Sciatic nerve (tissue), 2 donors: ENCODE measurements at regions not wholly inside any gene's neighbourhood (a gene's known extent, or its start where the extent isn't known, plus 50 kb on each side); places are given as distances from the start of the nearest gene placed in this dataset.
A peak's percentile ranks its signal among the peaks of the same experiment; 100 is the strongest.
"Not testable (repeated sequence)": the region's sequence is repeated elsewhere in the genome, so short reads cannot be mapped to it uniquely, and the experiment has no call there.

Experiments used
- ATAC-seq: fragments of 200-7000 bp; cut with Tn5 transposase; one replicate; pipeline ENCODE4 v1.9.1; 2020; ENCODE audit warnings: mild to moderate bottlenecking, moderate library complexity
- DNase-seq: peaks from one replicate; pipeline ENCODE4 v3.0.0-alpha.2; 2020; ENCODE audit warnings: low spot score
- intact Hi-C: fragments of 100-400 bp; cut with DNase I; formaldehyde crosslinking; loops from one replicate; pipeline ENCODE4 v1.14.2; 2022
- donor health status: DM: no; HTN: no; CAD: no.
- donor health status: DM: no; HTN: no; CAD: no.

DNA sequence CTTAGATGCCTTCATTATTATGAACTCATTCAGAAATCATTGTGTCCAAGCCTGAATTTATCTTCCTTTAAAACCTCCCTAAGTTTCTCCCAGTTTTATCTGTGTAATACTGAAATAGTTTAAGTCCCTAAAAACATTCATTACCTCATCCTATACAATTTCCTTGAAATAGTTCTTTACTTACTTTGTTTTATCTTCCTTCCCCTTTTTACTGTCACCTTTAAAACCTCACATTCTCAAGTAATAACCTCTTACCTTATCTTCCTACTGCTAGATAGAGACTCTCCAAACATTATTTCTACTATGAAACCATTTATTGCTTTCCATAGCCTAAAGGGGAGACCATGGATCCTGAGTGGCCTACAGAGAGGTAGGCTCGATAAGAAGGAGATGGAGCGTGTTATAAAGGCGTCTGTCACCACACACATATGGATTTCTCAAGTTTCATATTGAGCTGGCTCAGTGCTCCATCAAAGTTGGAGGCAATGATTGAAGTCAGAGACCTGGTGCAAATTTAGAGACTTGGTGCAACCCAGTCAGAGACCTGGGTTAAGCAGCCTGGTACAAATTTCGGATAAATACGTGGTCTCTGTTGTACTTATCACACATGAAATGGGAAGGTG, 140.4 kb downstream of the NFKBIZ start:
- DNase-seq (no peak), ATAC-seq (no peak)
- intact Hi-C loops: no loop called here

DNA sequence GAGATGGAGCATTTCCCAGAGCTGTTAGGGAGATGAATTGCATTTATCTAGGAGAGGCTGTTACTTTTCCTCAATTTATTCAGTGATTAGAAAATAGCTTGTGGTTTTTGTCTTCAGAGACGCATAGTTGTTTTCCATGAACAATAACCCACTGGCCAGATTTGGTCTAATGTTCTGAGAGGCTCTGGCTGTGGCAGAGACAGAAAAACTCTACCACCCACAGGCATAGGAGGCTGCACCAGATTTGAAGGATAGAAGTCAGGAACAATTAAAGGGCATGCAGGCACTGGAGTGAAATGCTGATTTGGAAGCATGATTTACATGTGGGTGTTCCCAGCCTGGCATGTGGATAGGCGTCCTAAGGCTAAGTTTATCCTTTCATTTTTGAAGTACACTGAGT, 143.5 kb downstream of the NFKBIZ start:
- DNase-seq: no peak
- ATAC-seq: peak; percentile 15
- intact Hi-C loops: no loop called here

DNA sequence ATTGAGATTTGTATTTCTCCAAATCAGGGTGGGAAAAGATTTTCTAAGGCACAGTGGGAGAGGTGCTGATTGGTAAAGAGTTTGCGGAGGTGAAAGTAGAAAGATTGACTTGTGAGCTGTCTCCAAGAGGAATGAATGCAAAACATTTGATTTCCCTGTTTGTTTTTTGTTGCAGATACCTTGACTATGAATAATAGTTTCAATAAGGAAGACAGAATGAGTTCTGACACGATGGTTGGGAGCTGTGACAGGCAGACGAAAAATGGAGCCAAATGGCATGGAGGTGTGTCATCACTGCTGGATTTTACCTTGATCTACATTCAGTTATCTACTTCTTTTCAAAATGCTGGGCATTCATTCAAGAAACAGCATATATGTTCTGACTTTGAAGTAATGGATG, 145.1 kb downstream of the NFKBIZ start:
- intact Hi-C loops: no loop called here
- no peak for ATAC-seq
- no peak for DNase-seq

DNA sequence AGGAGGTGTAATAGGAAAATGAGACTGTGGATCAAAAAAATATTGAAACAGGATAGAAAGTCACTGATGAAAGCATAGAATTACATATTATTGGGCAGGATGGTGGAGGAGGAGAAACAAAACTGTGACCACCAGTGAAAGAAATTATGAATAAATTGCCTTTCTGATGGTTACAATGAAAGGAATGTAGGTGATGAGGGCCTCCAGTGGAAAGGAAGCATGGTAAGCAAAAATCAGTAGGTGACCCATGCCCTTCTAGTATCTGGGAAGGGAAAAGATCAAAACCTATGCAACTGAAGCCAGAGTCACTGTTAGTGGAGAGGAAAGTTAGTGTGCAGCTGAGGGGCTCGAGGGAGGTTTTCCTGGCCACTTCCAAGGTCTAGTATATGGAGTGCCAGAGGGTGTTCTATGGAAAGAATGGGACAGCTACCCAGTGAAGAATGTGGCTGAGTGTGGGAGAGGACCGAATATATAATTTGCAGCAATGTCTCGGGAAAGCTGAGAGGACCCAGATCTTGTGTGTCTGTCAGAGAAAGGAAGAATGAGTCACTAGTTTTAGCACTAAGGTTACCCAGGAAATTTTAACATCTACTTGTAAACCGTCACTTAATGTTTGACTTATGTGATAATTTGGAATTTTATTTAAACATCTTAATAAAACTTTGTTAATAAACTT, 146.2 kb downstream of the NFKBIZ start:
- DNase-seq (no peak), ATAC-seq (no peak)
- intact Hi-C loops: no loop called here

DNA sequence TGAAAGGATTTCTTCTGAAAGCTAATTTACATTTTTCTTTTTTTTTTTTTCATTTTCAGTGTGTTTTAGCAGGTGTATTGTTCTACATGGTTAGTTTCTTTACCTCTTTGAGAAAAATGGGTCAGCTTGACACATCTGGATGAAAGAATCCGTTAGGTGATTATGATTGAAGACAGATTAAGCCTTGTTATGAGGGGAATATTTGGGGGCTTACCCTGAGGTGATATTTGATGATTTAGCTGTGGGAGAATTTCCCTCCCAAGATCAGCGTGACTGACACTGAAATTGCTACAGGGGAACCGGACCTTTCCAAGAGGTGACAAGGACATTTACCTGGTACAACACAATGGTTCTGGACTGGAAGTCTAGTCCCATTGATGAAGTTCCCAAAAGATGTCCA, 147.5 kb downstream of the NFKBIZ start:
- ATAC-seq (no peak), DNase-seq (no peak)
- intact Hi-C loops: no loop called here

DNA sequence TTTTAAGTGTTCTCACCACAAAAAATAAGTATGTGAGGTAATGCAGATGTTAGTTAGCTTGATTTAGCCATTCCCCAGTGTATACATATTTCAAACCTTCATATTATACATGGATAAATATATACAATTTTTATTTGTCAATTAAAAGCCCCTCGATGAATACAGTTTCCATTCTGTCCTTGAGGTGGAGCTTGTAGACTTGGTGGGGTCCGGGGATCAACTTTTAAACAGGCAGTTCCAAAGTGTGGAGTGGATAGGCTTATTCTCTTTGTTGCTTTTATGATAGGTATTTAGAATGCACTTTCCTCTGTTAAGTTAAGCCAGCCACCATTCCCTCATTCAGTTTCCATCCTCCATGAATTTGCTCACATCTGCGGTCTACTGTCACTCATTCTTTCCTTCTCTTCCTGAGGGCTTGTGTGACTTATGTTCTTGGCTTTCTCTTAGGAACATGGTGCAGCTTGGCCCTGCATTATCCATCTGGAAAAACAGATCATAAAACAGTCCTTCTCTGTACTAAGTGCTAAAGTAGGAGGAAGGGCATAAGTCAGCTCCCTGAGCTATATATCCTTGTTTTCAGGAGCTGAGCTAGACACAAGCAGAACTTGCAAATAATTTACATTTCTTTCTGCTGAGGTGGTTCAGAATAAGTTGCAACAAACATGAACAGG, 149.1 kb downstream of the NFKBIZ start:
- DNase-seq (no peak), ATAC-seq (peak; percentile 28)
- intact Hi-C loops: no loop called here

DNA sequence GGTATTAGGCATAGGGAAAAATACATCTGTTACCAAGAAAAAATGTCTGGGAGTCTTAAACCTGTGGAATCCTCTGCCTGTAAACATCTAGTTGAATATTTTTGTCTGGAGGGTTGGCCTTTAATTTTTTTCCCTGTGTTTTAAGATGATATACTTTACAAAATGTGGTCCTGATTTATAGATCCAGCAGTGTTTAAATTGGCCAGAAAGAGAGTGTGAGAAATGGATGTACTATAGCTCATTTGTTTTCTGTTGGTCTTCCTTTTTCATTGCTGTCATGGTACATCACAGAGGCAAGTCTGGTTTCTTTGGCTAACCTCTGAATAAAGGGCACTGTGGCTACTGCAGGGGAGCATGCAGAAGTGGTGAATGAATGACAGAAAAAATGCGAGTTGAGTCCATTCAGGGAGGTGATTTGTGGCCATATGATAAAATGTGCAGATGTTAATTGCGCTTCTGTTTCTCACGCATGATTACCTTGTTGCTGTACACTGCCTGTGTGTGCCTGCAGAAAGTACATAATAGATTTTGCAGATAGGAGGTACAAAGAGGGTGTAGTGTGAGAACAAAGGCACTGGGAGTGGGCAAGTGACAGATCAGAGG, 150.0 kb downstream of the NFKBIZ start:
- no peak for ATAC-seq
- no peak for DNase-seq
- intact Hi-C loops: no loop called here

DNA sequence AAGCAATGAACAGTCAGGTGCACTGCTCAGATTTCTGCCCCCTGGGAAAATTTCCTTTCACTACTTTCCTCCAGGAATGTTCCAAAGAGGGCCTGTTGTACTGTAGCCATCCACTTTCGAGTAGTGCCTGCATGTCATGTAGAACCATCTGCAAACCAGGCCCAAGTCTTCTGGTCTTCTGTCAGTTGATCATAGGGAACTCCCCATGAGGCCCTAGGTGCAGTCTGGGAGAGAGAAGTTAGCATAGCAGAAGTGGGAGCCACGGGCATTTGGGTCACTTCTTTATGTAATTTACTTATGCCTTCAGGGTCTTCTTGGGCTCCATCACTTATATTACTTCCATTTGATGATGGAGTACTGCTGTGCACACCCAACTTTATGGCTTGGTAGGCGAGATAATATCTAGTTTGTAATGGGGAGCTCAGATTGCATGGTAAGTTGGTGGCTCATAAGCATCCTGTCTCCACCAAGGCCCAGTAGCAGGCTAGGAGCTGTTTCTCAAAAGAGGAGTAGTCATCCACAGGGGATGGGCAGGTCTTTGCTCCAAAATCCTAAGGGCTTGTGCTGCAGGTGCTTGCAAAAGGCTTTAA, 151.4 kb downstream of the NFKBIZ start:
- no peak for ATAC-seq
- intact Hi-C loops: no loop called here

DNA sequence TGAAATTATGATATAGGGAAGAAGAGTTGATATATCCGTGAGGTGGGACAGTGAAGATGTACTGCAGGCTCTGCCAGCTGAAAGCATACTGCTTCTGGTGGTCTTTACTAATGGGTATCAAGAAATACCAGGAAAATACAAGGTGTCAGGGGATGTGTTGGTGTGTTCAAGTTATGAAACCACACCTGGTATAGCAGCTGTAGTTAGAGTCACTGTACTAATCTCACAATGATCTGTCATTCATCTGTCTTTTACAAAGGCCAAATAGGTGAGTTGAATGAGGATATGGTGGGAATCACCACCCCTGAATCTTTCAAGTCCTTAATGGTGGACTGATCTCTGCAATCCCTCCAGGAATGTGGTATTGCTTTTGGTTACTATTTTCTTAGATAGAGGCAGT, 152.7 kb downstream of the NFKBIZ start:
- no peak for DNase-seq
- ATAC-seq: no peak
- intact Hi-C loops: no loop called here

More for the DNA sequence above, 151.4 kb downstream of the NFKBIZ start:
- DNase-seq: no peak

DNA sequence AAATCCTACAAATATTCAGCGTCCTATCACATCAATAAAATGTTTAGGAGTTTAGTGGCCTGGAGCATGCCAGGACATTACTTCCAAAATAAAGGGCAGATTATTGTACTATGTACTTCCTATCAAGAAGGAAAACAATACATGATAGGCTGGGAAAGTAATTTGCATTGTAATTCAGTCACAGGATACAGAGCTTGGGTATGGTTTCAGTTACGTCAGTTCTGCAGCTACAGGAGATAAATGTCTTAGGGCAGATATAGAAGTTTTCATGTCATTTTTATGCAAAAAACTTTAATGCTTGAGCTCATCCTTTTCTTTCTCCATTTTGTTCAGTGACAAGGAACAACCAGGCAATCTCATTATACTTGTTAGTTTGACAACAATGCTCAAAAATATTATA, 155.2 kb downstream of the NFKBIZ start:
- intact Hi-C loops: no loop called here
- no peak for ATAC-seq
- no peak for DNase-seq

DNA sequence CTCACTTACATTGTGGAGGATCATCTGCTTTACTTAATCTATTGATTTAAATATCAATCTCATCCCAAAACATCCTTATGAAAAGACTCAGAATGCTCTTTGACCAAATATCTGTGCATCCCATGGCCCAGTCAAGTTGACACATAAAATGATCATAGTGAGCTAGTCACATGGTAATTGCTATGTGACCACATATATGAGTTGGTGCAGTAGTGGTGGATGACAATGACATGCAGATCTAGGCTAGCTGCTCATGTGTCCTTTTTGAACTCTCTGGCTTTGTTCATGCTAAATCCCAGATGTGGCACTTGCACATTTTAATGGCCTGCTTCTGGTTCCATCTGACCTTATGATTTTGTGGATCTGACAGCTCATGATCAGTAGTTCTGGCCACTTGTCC, 156.2 kb downstream of the NFKBIZ start:
- no peak for DNase-seq
- no peak for ATAC-seq
- intact Hi-C loops: no loop called here

DNA sequence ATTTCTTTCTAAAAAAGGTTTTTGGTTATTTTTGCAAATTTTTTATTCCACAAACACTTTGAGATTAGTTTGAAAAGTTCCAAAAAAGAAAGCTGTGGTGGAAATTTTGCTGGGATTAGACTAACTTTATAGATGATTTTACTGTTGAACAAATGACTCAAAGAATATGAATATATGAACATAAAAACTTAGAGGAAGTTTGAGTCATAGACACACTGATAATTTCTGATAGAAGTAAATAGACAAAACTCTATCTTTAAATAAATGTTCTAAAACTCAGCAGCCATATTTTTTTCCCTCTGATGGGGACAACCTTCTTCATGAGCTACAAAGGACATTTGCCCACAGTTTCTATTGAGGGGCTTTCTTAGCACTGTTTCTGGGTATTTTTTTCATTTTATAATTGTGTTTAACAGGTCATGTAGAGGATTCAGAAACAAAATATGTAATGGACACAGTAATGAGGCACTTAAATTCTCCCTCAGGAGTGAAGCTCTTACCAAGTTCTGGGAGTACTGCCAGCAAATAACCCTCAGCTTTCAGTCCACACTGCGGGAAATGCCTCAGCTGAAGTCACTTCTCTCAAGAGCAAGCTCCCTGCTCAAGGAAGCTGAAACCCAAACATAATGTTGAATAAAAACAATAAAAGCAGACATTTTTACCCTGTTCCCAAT, 157.6 kb downstream of the NFKBIZ start:
- DNase-seq (no peak), ATAC-seq (peak; percentile 88)
- intact Hi-C loops: no loop called here

DNA sequence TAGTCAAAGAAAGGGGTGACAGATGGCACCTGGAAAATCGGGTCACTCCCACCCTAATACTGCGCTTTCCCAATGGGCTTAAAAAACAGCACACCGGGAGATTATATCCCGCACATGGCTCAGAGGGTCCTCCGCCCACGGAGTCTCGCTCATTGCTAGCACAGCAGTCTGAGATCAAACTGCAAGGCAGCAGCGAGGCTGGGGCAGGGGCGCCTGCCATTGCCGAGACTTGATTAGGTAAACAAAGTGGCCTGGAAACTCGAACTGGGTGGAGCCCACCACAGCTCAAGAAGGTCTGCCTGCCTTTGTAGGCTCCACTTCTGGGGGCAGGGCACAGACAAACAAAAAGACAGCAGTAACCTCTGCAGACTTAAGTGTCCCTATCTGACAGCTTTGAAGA, 159.1 kb downstream of the NFKBIZ start:
- ATAC-seq, intact Hi-C loops, DNase-seq: not testable (repeated sequence)

DNA sequence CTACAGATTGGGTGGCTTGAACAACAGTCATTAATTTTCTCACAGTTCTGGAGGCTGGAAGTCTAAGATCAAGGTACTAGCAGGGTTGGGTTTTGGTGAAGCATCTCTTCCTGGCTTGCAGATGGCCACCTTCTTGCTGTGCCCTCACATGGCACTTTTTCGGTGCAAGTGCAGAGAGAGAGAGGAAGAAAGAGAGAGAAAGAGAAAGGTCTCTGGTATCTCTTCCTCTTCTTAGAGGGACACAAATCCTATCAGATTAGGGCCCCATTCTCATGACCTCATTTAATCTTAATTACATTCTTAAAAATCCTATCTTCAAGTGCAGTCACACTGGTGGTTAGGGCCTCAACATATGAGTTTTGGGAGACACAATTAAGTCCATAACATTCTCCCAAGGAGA, 167.1 kb downstream of the NFKBIZ start:
- ATAC-seq (no peak), DNase-seq (no peak)
- intact Hi-C loops: no loop called here

DNA sequence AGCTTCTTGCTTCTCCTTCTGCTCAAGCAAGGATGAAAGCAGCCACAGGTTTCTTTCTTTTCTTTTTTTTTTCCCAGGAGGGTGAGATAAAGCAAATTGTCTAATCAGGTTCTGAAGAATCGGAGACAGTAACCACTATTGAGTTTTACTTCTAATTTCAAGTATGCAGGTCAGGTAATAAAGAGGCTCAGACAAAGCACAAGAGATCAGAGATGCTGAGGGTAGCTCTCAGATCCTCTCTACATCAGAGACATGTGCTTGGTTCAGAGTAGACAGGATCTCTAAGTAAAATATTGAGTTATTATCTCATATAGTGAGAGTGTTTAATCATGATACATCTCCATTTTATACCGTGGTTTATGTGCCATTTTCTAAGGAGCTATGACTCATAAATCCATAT, 168.5 kb downstream of the NFKBIZ start:
- no peak for DNase-seq
- intact Hi-C loops: no loop called here
- no peak for ATAC-seq

DNA sequence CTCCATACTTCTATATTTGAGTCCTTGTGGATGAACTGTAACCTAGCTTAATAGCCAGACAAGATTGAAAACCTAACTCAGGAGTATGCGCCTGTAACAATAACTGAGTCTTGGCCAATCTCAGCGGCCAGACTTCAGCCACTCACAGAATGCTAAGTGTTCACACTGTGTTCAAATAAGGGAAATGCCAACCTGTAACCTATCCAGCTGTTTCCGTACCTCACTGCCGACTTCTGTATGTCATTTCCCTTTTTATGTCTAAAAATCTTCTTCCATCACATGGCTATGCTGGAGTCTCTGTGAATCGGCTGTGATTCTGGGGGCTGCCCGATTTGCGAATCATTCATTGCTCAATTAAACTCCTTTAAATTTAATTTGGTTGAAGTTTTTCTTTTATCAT, 169.2 kb downstream of the NFKBIZ start:
- ATAC-seq (peak; percentile 24), DNase-seq (no peak)
- intact Hi-C loops: no loop called here

DNA sequence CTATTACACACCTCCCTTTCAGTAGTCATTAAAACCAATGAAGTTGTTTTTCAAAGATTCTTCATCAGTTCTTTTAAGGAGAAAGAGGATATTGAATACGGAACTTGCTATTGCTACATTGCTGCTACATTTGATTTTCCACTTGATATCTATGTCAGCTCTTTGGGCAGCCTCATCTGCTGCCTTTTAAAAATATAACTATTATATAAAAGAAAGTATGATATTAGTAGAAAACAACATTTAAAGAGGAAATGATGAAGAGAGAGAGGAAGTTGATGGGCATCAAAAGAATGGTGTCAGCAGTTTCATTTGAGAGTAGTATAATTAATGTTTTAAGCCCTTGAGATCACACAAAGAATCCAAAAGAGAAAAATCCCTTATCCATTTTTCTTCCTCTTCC, 171.4 kb downstream of the NFKBIZ start:
- intact Hi-C loops: no loop called here
- ATAC-seq: peak; percentile 39

DNA sequence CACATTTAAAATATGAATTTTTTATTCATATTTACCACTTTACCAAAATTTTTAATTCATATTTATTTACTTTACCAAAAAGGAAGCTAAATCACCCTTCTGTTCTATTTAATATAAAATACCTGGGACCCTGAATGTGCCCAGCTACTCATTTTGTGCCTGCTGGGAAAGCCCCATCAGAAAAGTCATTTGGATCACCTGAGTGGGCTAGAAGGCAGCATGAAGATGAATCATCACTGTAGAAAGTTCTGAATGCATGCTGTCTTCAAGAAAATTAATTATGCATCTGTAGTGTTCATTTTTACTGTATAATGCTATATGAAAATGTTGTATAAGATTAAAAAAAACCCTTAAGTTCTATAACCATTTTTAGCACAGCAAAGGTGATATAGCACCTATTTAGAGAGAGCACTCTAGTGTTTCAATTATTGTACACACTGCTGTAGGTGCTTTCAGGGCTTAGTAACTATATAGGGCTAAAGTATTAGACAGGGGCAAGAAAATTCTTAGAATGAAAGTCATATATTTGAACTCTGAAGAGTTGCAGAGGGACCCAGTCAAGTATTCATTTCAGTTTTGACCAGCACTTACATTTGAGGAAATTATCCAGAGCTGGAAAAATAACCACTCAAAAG, 175.1 kb downstream of the NFKBIZ start:
- DNase-seq (no peak), ATAC-seq (no peak)
- intact Hi-C loops: no loop called here

More for the DNA sequence above, 171.4 kb downstream of the NFKBIZ start:
- no peak for DNase-seq
